HEK293T (cell line): ENCODE measurements at regions not wholly inside any gene's neighbourhood (a gene's known extent, or its start where the extent isn't known, plus 50 kb on each side); places are given as distances from the start of the nearest gene placed in this dataset.

ENCODE experiments used
- BHLHE40 ChIP-seq: fragments of 450-650 bp; IDR thresholded peaks from 2 replicates; pipeline ENCODE4 v1.6.1; 2016; ENCODE audit warnings: mild to moderate bottlenecking, moderate library complexity, borderline replicate concordance
- CTBP1 ChIP-seq: fragments of 450-650 bp; IDR thresholded peaks from 2 replicates; pipeline ENCODE4 v1.6.1; 2016; ENCODE audit warnings: borderline replicate concordance
- ELF4 ChIP-seq: fragments of 450-650 bp; IDR thresholded peaks from 2 replicates; pipeline ENCODE4 v1.6.1; 2017; ENCODE audit warnings: antibody characterized with exemption
- FOXA1 ChIP-seq: fragments of 450-650 bp; IDR thresholded peaks from 2 replicates; pipeline ENCODE4 v1.6.1; 2016; ENCODE audit warnings: mild to moderate bottlenecking
- FOXM1 ChIP-seq: fragments of 450-650 bp; IDR thresholded peaks from 2 replicates; pipeline ENCODE4 v1.6.1; 2017; ENCODE audit warnings: mild to moderate bottlenecking, borderline replicate concordance
- HDGF ChIP-seq: fragments of 450-650 bp; IDR thresholded peaks from 2 replicates; pipeline ENCODE4 v1.6.1; 2017; ENCODE audit warnings: antibody characterized with exemption, borderline replicate concordance
- L3MBTL2 ChIP-seq: fragments of 450-650 bp; conservative IDR thresholded peaks from 2 replicates; pipeline ENCODE4 v1.6.1; 2016; ENCODE audit warnings: mild to moderate bottlenecking
- NFRKB ChIP-seq: fragments of 450-650 bp; IDR thresholded peaks from 2 replicates; pipeline ENCODE4 v1.6.1; 2016; ENCODE audit warnings: mild to moderate bottlenecking, moderate library complexity
- PKNOX1 ChIP-seq: fragments of 450-650 bp; IDR thresholded peaks from 2 replicates; pipeline ENCODE4 v1.6.1; 2016
- SP1 ChIP-seq: fragments of 450-650 bp; IDR thresholded peaks from 2 replicates; pipeline ENCODE4 v1.6.1; 2017
- TARDBP ChIP-seq: fragments of 450-650 bp; IDR thresholded peaks from 2 replicates; pipeline ENCODE4 v1.6.1; 2016
- ZNF384 ChIP-seq: fragments of 450-650 bp; IDR thresholded peaks from 2 replicates; pipeline ENCODE4 v1.6.1; 2016

DNA sequence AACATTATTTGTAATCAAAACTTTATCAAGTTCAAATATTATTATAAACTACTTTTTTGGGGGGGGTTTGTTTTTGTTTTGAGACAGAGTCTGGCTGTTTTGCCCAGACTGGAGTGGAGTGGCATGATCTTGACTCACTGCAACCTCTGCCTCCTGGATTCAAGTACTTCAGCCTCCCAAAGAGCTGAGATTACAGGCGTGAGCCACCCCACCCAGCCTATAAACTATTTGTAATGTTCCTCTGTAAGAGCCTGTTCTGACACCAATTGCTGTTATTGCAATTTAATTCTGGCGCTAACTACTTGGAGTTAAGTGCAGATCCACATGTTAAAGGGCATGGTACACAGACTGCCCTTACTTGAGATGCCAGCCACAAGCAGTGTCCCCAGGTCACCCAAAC, 478.1 kb upstream of the NRP1 start:
- TF ChIP-seq FOXA1: no peak
- TF ChIP-seq L3MBTL2: no peak
- no peak for TF ChIP-seq BHLHE40
- TF ChIP-seq NFRKB: no peak
- TF ChIP-seq HDGF: no peak
- TF ChIP-seq TARDBP: no peak
- no peak for TF ChIP-seq SP1
- TF ChIP-seq PKNOX1: no peak
- TF ChIP-seq ELF4: no peak
- TF ChIP-seq CTBP1: no peak
- no peak for TF ChIP-seq ZNF384
- no peak for TF ChIP-seq FOXM1
